ENCODE measurements at regions not wholly inside any gene's neighbourhood (a gene's known extent, or its start where the extent isn't known, plus 50 kb on each side); places are given as distances from the start of the nearest gene placed in this dataset.

- no peak for DNase-seq
Observed at GRCh38 chr4:159503236-159504008, 400.5 kb downstream of the RAPGEF2 start.

- DNase-seq, result no peak
Observed at GRCh38 chr4:159504684-159505083, 401.8 kb downstream of the RAPGEF2 start.

- no peak for DNase-seq
Observed at GRCh38 chr4:159505266-159505975, 402.5 kb downstream of the RAPGEF2 start.

GRCh38 chr4:159506801-159507517, 404.1 kb downstream of the RAPGEF2 start:
- DNase-seq, result no peak

- no peak for DNase-seq
Observed at GRCh38 chr4:159508917-159509500, 406.1 kb downstream of the RAPGEF2 start.

- no peak for DNase-seq
Observed at GRCh38 chr4:159512348-159512747, 409.5 kb downstream of the RAPGEF2 start.

- DNase-seq, result no peak
Observed at GRCh38 chr4:159515314-159516025, 412.6 kb downstream of the RAPGEF2 start.

GRCh38 chr4:159516556-159517140, 413.8 kb downstream of the RAPGEF2 start:
- DNase-seq, result no peak

GRCh38 chr4:159520074-159520473, 417.2 kb downstream of the RAPGEF2 start:
- DNase-seq, result no peak

- DNase-seq, result no peak
Observed at GRCh38 chr4:159526172-159526571, 423.3 kb downstream of the RAPGEF2 start.

- no peak for DNase-seq
Observed at GRCh38 chr4:159534655-159535054, 431.8 kb downstream of the RAPGEF2 start.

GRCh38 chr4:159538556-159538955, 435.7 kb downstream of the RAPGEF2 start:
- no peak for DNase-seq

- DNase-seq, result no peak
Observed at GRCh38 chr4:159540038-159540437, 437.2 kb downstream of the RAPGEF2 start.

- DNase-seq, result no peak
Observed at GRCh38 chr4:159540501-159540900, 437.6 kb downstream of the RAPGEF2 start.

- DNase-seq, result no peak
Observed at GRCh38 chr4:159541143-159541542, 438.3 kb downstream of the RAPGEF2 start.

GRCh38 chr4:159542296-159542695, 439.4 kb downstream of the RAPGEF2 start:
- no peak for DNase-seq

GRCh38 chr4:159543831-159544230, 441.0 kb downstream of the RAPGEF2 start:
- no peak for DNase-seq

GRCh38 chr4:159545556-159545955, 442.7 kb downstream of the RAPGEF2 start:
- no peak for DNase-seq

- no peak for DNase-seq
Observed at GRCh38 chr4:159547645-159548308, 444.9 kb downstream of the RAPGEF2 start.

- DNase-seq, result no peak
Observed at GRCh38 chr4:159549098-159549518, 446.2 kb downstream of the RAPGEF2 start.

GRCh38 chr4:159551281-159551680, 448.4 kb downstream of the RAPGEF2 start:
- DNase-seq, result no peak

All from hematopoietic multipotent progenitor cell treated with erythropoietin and hydrocortisone succinate and interleukin-3 and kit ligand, for 8 days (in vitro differentiated cells).